ENCODE measurements at regions not wholly inside any gene's neighbourhood (a gene's known extent, or its start where the extent isn't known, plus 50 kb on each side); places are given as distances from the start of the nearest gene placed in this dataset.

GRCh38 chr2:21288299-21288698 is 164.5 kb downstream of the TDRD15 start:
- no peak for DNase-seq (ENCODE audit: low read depth in 2 of 2)
- H3K4me3 ChIP-seq (replicated peaks in 1 of 2; ENCODE audit: low read depth in 2 of 2, low read length in 2 of 2): no peak overlapping the region
- no peak for TF ChIP-seq CTCF (IDR thresholded peaks at IDR 0.05; ENCODE audit: low read depth, low read length)

- DNase-seq (ENCODE audit: low read depth in 2 of 2): no peak
- TF ChIP-seq CTCF (IDR thresholded peaks at IDR 0.05; ENCODE audit: low read depth, low read length): no peak
- no peak overlapping the region for H3K4me3 ChIP-seq (replicated peaks in 1 of 2; ENCODE audit: low read depth in 2 of 2, low read length in 2 of 2)
Measured at GRCh38 chr2:21288739-21289520, 165.2 kb downstream of the TDRD15 start.

- no peak for TF ChIP-seq CTCF (IDR thresholded peaks at IDR 0.05; ENCODE audit: low read depth, low read length)
- no peak overlapping the region for H3K4me3 ChIP-seq (replicated peaks in 1 of 2; ENCODE audit: low read depth in 2 of 2, low read length in 2 of 2)
- DNase-seq (ENCODE audit: low read depth in 2 of 2): no peak
Measured at GRCh38 chr2:21289551-21289950, 165.8 kb downstream of the TDRD15 start.

- DNase-seq (ENCODE audit: low read depth in 2 of 2): no peak
- TF ChIP-seq CTCF (IDR thresholded peaks at IDR 0.05; ENCODE audit: low read depth, low read length): no peak
- no peak overlapping the region for H3K4me3 ChIP-seq (replicated peaks in 1 of 2; ENCODE audit: low read depth in 2 of 2, low read length in 2 of 2)
Measured at GRCh38 chr2:21289989-21290388, 166.2 kb downstream of the TDRD15 start.

GRCh38 chr2:21291426-21291825 is 167.7 kb downstream of the TDRD15 start:
- DNase-seq (ENCODE audit: low read depth in 2 of 2): no peak
- H3K4me3 ChIP-seq (replicated peaks in 1 of 2; ENCODE audit: low read depth in 2 of 2, low read length in 2 of 2): no peak overlapping the region
- TF ChIP-seq CTCF (IDR thresholded peaks at IDR 0.05; ENCODE audit: low read depth, low read length): no peak

GRCh38 chr2:21294446-21294845 is 170.7 kb downstream of the TDRD15 start:
- DNase-seq (ENCODE audit: low read depth in 2 of 2): no peak
- no peak for TF ChIP-seq CTCF (IDR thresholded peaks at IDR 0.05; ENCODE audit: low read depth, low read length)
- no peak overlapping the region for H3K4me3 ChIP-seq (replicated peaks in 1 of 2; ENCODE audit: low read depth in 2 of 2, low read length in 2 of 2)

GRCh38 chr2:21299411-21299810 is 175.6 kb downstream of the TDRD15 start:
- no peak for DNase-seq (ENCODE audit: low read depth in 2 of 2)
- H3K4me3 ChIP-seq (replicated peaks in 1 of 2; ENCODE audit: low read depth in 2 of 2, low read length in 2 of 2): no peak overlapping the region
- no peak for TF ChIP-seq CTCF (IDR thresholded peaks at IDR 0.05; ENCODE audit: low read depth, low read length)

All from cardiac fibroblast (primary cell).